ENCODE measurements at regions not wholly inside any gene's neighbourhood (a gene's known extent, or its start where the extent isn't known, plus 50 kb on each side); places are given as distances from the start of the nearest gene placed in this dataset.

DNA sequence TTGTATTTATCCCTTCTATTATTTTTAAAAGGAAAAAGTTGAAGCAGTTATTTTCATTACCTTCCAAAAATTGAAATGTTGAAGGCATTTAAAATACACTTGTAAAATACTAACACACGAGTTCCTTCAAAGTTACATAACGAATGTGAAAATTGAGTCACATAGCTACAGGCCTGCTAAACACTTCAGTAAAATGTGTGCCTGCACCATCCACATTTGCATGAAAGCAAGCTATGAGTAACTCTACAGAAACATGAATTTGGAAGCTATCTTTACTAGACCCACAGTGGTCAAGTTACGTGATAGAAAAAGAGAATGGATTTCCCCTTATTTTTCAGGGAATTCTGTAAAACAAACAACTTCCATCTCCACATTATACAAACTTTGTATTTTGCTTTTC is 1148.8 kb upstream of the PCDH7 start:
- no peaks in the 10 kb centered on the region for H3K27me3 ChIP-seq (ENCODE audit: insufficient read depth, low read length)
- ChIA-PET CTCF (no interaction called here), POLR2A (no interaction called here), RAD21 (ENCODE audit: low non-redundant PET in 1 of 2, low total read pairs in 2 of 2, uncharacterized antibody in 2 of 2, unreplicated experiment in 2 of 2) (no interaction called here)
- no peaks in the 10 kb centered on the region for H4K20me1 ChIP-seq (ENCODE audit: insufficient read depth)
- H3K9me3 ChIP-seq (ENCODE audit: control insufficient read depth in 1 of 2, insufficient read depth in 1 of 2, low read depth in 1 of 2, low read length in 2 of 2): no peaks in the 10 kb centered on the region
- H3K9me2 ChIP-seq (ENCODE audit: insufficient read depth): no peaks in the 10 kb centered on the region; the same call in 1 of the 2 replicates
- H3K36me3 ChIP-seq (ENCODE audit: control insufficient read depth in 1 of 2, insufficient read depth in 2 of 2, low read length in 2 of 2): no peaks in the 10 kb centered on the region
- no peak overlapping the region for H3K4me2 ChIP-seq (ENCODE audit: low read length)
- no TSS peak for BruUV-seq (replicated peaks)
- no peak overlapping the region for H2AFZ ChIP-seq (ENCODE audit: low read depth, low read length, poor library complexity, severe bottlenecking)
- no peaks in the 10 kb centered on the region for H3K79me2 ChIP-seq (ENCODE audit: insufficient read depth, low read length)
- no peaks in the 10 kb centered on the region for H3K4me1 ChIP-seq (ENCODE audit: control insufficient read depth in 1 of 2, insufficient read depth in 2 of 2, low read length in 2 of 2)
- H3K9ac ChIP-seq (ENCODE audit: low read length): no peak overlapping the region
- DNase-seq (ENCODE audit: low read depth, low spot score) (no peak), ATAC-seq (no peak)
- intact Hi-C loops (cut with micrococcal nuclease): no loop called here
- TF ChIP-seq ZNF274 (IDR thresholded peaks at IDR 0.05; ENCODE audit: low read depth, low read length): no peak
- TF ChIP-seq EZH2 (IDR thresholded peaks at IDR 0.05): no peak
- TF ChIP-seq, protein P1, sequence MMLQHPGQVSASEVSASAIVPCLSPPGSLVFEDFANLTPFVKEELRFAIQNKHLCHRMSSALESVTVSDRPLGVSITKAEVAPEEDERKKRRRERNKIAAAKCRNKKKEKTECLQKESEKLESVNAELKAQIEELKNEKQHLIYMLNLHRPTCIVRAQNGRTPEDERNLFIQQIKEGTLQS (IDR thresholded peaks at IDR 0.05): no peak
- TF ChIP-seq, protein P2, sequence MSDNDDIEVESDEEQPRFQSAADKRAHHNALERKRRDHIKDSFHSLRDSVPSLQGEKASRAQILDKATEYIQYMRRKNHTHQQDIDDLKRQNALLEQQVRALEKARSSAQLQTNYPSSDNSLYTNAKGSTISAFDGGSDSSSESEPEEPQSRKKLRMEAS (IDR thresholded peaks at IDR 0.05): no peak
- no peak for TF ChIP-seq TCF7L2 (IDR thresholded peaks at IDR 0.05; ENCODE audit: borderline replicate concordance, extremely low read depth, insufficient read depth, insufficient read length)
- TF ChIP-seq, protein P3, sequence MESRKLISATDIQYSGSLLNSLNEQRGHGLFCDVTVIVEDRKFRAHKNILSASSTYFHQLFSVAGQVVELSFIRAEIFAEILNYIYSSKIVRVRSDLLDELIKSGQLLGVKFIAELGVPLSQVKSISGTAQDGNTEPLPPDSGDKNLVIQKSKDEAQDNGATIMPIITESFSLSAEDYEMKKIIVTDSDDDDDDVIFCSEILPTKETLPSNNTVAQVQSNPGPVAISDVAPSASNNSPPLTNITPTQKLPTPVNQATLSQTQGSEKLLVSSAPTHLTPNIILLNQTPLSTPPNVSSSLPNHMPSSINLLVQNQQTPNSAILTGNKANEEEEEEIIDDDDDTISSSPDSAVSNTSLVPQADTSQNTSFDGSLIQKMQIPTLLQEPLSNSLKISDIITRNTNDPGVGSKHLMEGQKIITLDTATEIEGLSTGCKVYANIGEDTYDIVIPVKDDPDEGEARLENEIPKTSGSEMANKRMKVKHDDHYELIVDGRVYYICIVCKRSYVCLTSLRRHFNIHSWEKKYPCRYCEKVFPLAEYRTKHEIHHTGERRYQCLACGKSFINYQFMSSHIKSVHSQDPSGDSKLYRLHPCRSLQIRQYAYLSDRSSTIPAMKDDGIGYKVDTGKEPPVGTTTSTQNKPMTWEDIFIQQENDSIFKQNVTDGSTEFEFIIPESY (IDR thresholded peaks at IDR 0.05; ENCODE audit: extremely low read depth, insufficient replicate concordance, low read length): no peak
- TF ChIP-seq, protein P4, sequence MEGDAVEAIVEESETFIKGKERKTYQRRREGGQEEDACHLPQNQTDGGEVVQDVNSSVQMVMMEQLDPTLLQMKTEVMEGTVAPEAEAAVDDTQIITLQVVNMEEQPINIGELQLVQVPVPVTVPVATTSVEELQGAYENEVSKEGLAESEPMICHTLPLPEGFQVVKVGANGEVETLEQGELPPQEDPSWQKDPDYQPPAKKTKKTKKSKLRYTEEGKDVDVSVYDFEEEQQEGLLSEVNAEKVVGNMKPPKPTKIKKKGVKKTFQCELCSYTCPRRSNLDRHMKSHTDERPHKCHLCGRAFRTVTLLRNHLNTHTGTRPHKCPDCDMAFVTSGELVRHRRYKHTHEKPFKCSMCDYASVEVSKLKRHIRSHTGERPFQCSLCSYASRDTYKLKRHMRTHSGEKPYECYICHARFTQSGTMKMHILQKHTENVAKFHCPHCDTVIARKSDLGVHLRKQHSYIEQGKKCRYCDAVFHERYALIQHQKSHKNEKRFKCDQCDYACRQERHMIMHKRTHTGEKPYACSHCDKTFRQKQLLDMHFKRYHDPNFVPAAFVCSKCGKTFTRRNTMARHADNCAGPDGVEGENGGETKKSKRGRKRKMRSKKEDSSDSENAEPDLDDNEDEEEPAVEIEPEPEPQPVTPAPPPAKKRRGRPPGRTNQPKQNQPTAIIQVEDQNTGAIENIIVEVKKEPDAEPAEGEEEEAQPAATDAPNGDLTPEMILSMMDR (IDR thresholded peaks at IDR 0.05 in 2 of 3, conservative IDR thresholded peaks at IDR 0.05 in 1 of 3; ENCODE audit: borderline replicate concordance in 1 of 3, insufficient read depth in 1 of 3, low read depth in 2 of 3, low read length in 2 of 3): no peak
- TF ChIP-seq CEBPB (IDR thresholded peaks at IDR 0.05; ENCODE audit: low read depth): no peak
- TF ChIP-seq POLR2AphosphoS5 (IDR thresholded peaks at IDR 0.05; ENCODE audit: low read depth, low read length): no peak
- TF ChIP-seq SRF (IDR thresholded peaks at IDR 0.05; ENCODE audit: low read depth): no peak
- no peak for TF ChIP-seq SIN3A (IDR thresholded peaks at IDR 0.05; ENCODE audit: low read depth)
- TF ChIP-seq JUND (IDR thresholded peaks at IDR 0.05): no peak
- no peak for TF ChIP-seq EZH2phosphoT487 (IDR thresholded peaks at IDR 0.05; ENCODE audit: borderline replicate concordance)
- no peak for TF ChIP-seq RAD21 (IDR thresholded peaks at IDR 0.05; ENCODE audit: low read depth)
- TF ChIP-seq POLR2A (IDR thresholded peaks at IDR 0.05; ENCODE audit: borderline replicate concordance, extremely low read depth, insufficient read depth, insufficient read length): no peak
- no peak for TF ChIP-seq CBX3 (IDR thresholded peaks at IDR 0.05; ENCODE audit: low read depth)
- no peak for TF ChIP-seq SP1 (IDR thresholded peaks at IDR 0.05; ENCODE audit: low read depth)
- TF ChIP-seq ZFX (IDR thresholded peaks at IDR 0.05): no peak
- no peak overlapping the region for H3K27ac ChIP-seq (ENCODE audit: low read depth, low read length)
- no peak overlapping the region for H3K4me3 ChIP-seq (replicated peaks in 1 of 2; ENCODE audit: low read depth in 1 of 2, low read length in 2 of 2)

All from HCT116 (cell line).